HUES6 (cell line): ENCODE measurements at regions not wholly inside any gene's neighbourhood (a gene's known extent, or its start where the extent isn't known, plus 50 kb on each side); places are given as distances from the start of the nearest gene placed in this dataset.
"Not testable (repeated sequence)": the region's sequence is repeated elsewhere in the genome, so short reads cannot be mapped to it uniquely, and the experiment has no call there.

ENCODE experiments used
- H3K27ac ChIP-seq: 2 replicates; pipeline ENCODE4 v1.7.0; 2013; ENCODE audit warnings: low read depth, mild to moderate bottlenecking, low read length, inconsistent platforms
- H3K27me3 ChIP-seq: 2 replicates; pipeline ENCODE4 v1.6.1; 2013; ENCODE audit warnings: low read length; ENCODE audit not compliant: control insufficient read depth, insufficient read depth
- H3K36me3 ChIP-seq: 2 replicates; pipeline ENCODE4 v1.6.1; 2013; ENCODE audit warnings: low read length; ENCODE audit not compliant: control insufficient read depth, insufficient read depth
- H3K4me1 ChIP-seq: 2 replicates; pipeline ENCODE4 v1.6.1; 2013; ENCODE audit warnings: low read length; ENCODE audit not compliant: control insufficient read depth, insufficient read depth
- H3K4me3 ChIP-seq: 2 replicates; pipeline ENCODE4 v1.5.1; 2013; ENCODE audit warnings: low read depth, low read length
- H3K9ac ChIP-seq: one replicate; pipeline ENCODE4 v1.6.1; 2013; ENCODE audit warnings: mild to moderate bottlenecking, low read length
- H3K9me3 ChIP-seq: 2 replicates; pipeline ENCODE4 v1.6.1; 2013; ENCODE audit warnings: low read depth, low read length; ENCODE audit not compliant: control insufficient read depth, insufficient read depth

- H3K27me3 ChIP-seq = no peaks in the 10 kb centered on the region
- H3K4me1 ChIP-seq = peaks cover 23% of the 10 kb centered on the region
- H3K27ac ChIP-seq = no peak overlapping the region
- no peaks in the 10 kb centered on the region for H3K36me3 ChIP-seq
- H3K9me3 ChIP-seq = no peaks in the 10 kb centered on the region
- no peak overlapping the region for H3K4me3 ChIP-seq
- H3K9ac ChIP-seq = no peak overlapping the region
These were observed 1241.9 kb downstream of the UQCRFS1 start for GRCh38 chr19:27971071-27971470.

DNA sequence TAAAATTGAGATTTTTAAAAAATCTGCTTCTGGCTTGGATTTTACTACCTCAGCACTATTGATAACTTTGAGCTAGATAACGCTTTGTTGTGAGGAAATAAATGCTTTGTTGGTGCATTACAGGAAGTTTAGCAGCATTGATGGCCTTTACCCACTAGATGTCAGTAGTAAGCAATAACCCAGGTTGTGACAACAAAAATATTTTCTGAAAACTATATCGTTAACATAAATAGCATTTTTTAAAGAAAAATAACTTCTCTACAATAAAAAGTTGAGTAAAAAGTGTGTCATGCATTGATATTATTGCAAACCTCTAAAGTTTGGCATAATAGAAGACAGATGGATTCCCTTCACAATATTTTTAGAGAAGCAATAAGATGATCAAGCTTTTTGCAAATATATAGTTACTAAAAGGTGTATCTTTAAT lies 1246.5 kb downstream of the UQCRFS1 start:
- Histone ChIP-seq H3K27ac (no peak overlapping the region), H3K9ac (no peak overlapping the region), H3K4me1 (peaks cover 5% of the 10 kb centered on the region; the same call in 1 of the 2 replicates), H3K4me3 (no peak overlapping the region), H3K36me3 (no peaks in the 10 kb centered on the region), H3K27me3 (no peaks in the 10 kb centered on the region), H3K9me3 (no peaks in the 10 kb centered on the region)

DNA sequence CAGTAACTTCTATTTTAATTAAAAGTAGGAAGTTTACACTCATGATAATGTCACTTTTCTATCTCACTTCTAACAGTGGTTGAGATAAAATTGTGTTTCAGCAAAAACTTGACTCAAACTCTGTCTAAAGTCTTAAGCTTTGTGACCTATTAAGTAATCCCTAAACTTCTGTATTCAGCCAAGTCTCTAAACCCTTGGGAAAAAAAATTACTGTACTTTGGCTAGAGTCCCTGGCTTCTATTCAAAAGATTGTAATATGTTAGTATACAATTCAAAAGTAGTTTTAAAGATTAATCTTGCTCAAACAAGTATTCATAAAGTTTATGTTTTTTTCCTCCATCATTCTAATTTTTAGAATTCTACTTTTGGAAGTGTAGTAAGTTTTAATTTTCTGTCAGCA lies 1248.8 kb downstream of the UQCRFS1 start:
- no peaks in the 10 kb centered on the region for H3K9me3 ChIP-seq
- H3K27ac ChIP-seq = no peak overlapping the region
- no peak overlapping the region for H3K9ac ChIP-seq
- no peaks in the 10 kb centered on the region for H3K27me3 ChIP-seq
- H3K4me3 ChIP-seq = no peak overlapping the region
- no peaks in the 10 kb centered on the region for H3K4me1 ChIP-seq
- H3K36me3 ChIP-seq = no peaks in the 10 kb centered on the region

GRCh38 chr19:27962264-27962663 lies 1250.7 kb downstream of the UQCRFS1 start:
- Histone ChIP-seq H3K4me3 (no peak overlapping the region), H3K27ac (no peak overlapping the region), H3K36me3 (no peaks in the 10 kb centered on the region), H3K27me3 (no peaks in the 10 kb centered on the region), H3K9me3 (no peaks in the 10 kb centered on the region), H3K4me1 (0 out of 2 replicates have a peak, but pooled peaks cover under 1% of the 10 kb centered on the region), H3K9ac (no peak overlapping the region)

- Histone ChIP-seq H3K9me3 (peaks cover 3% of the 10 kb centered on the region; the same call in 1 of the 2 replicates), H3K4me1 (0 out of 2 replicates have a peak, but pooled peaks cover 2% of the 10 kb centered on the region), H3K4me3 (no peak overlapping the region), H3K27me3 (no peaks in the 10 kb centered on the region), H3K9ac (no peak overlapping the region), H3K36me3 (no peaks in the 10 kb centered on the region), H3K27ac (no peak overlapping the region)
These were observed 1257.2 kb downstream of the UQCRFS1 start for GRCh38 chr19:27955485-27956480.

DNA sequence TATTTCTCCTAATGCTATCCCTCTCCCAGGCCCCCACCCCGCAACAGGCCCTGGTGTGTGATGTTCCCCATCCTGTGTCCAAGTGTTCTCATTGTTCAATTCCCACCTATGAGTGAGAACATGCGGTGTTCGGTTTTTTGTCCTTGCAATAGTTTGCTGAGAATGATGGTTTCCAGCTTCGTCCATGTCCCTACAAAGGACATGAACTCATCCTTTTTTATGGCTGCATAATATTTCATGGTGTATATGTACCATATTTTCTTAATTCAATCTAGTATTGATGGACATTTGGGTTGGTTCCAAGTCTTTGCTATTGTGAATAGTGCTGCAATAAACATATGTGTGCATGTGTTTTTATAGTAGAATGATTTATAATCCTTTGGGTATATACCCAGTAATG lies 1270.3 kb downstream of the UQCRFS1 start:
- H3K4me3 ChIP-seq, H3K4me1 ChIP-seq, H3K9ac ChIP-seq, H3K27ac ChIP-seq, H3K27me3 ChIP-seq, H3K9me3 ChIP-seq, H3K36me3 ChIP-seq: not testable (repeated sequence)

DNA sequence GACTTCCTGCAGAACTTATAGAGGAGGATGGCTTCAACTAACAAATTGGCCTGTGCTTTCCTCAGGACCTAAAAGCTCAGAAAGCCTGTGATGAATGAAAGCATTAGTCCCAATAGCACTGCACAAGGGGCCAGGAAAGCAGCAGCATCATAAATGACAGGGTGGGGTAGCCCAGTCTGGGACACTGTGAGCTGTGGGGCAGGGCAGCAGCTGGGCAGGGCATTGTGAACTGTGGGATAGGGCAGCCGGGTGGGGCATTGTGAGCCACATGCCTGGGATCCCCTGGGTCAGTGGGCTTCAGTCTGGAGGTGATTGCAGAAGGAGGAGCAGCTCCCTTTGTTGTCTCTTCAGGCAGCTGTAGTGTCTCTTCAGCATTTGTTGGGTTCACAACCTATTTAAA lies 1276.8 kb downstream of the UQCRFS1 start:
- Histone ChIP-seq H3K27me3 (no peaks in the 10 kb centered on the region), H3K9ac (no peak overlapping the region), H3K4me3 (no peak overlapping the region), H3K27ac (no peak overlapping the region), H3K36me3 (no peaks in the 10 kb centered on the region), H3K9me3 (peaks cover 11% of the 10 kb centered on the region; the same call in 1 of the 2 replicates), H3K4me1 (no peaks in the 10 kb centered on the region)

- no peak overlapping the region for H3K27ac ChIP-seq
- H3K4me3 ChIP-seq = no peak overlapping the region
- peaks cover 11% of the 10 kb centered on the region; the same call in 1 of the 2 replicates for H3K9me3 ChIP-seq
- H3K4me1 ChIP-seq = no peaks in the 10 kb centered on the region
- H3K9ac ChIP-seq = no peak overlapping the region
- no peaks in the 10 kb centered on the region for H3K36me3 ChIP-seq
- no peaks in the 10 kb centered on the region for H3K27me3 ChIP-seq
These were observed 1277.3 kb downstream of the UQCRFS1 start for GRCh38 chr19:27935669-27936068.

DNA sequence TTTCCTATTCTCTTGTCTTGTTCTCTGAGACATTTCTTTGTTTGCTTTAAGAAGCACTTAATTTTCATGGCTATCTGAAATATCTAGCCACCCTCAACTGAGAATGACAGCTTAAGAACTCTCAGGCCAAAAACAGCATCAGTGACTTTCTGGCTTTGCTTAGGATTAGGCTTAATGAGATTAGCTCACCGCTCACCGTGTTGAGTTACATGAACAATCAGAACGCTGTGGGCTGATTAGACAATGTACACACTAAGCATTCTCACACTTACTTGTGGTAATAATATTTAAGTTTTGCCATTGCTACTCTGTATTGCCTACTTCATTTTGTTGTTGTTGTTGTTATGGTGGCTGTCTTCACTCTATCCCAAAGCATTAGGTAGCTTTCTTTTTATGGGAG lies 1283.6 kb downstream of the UQCRFS1 start:
- Histone ChIP-seq H3K27ac (no peak overlapping the region), H3K4me1 (no peaks in the 10 kb centered on the region), H3K27me3 (no peaks in the 10 kb centered on the region), H3K9me3 (peaks cover 13% of the 10 kb centered on the region; the same call in 1 of the 2 replicates), H3K9ac (no peak overlapping the region), H3K36me3 (no peaks in the 10 kb centered on the region), H3K4me3 (no peak overlapping the region)

DNA sequence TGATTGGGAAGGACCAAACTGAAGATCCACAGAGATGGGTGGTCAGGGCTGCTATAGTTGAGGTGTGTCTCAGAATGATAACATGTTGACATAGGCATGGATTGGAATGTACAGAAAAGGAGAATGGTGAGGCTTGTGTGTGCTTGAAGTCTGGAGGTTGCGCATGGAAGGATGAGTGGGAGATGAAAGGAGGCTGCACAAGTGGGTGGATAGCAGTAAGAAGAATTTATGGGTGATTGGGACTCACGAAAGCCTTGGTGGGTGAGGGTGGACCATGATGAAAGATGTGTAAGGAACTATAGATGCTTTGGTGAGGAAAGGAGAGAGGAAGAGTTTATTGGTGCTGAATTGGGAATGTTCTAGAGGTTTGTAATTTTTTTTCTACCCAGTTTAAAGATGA lies 1287.7 kb downstream of the UQCRFS1 start:
- H3K27ac ChIP-seq = no peak overlapping the region
- H3K9me3 ChIP-seq = peaks cover 20% of the 10 kb centered on the region; the same call in 1 of the 2 replicates
- H3K36me3 ChIP-seq = no peaks in the 10 kb centered on the region
- H3K27me3 ChIP-seq = no peaks in the 10 kb centered on the region
- H3K4me1 ChIP-seq = no peaks in the 10 kb centered on the region
- H3K9ac ChIP-seq = no peak overlapping the region
- no peak overlapping the region for H3K4me3 ChIP-seq

DNA sequence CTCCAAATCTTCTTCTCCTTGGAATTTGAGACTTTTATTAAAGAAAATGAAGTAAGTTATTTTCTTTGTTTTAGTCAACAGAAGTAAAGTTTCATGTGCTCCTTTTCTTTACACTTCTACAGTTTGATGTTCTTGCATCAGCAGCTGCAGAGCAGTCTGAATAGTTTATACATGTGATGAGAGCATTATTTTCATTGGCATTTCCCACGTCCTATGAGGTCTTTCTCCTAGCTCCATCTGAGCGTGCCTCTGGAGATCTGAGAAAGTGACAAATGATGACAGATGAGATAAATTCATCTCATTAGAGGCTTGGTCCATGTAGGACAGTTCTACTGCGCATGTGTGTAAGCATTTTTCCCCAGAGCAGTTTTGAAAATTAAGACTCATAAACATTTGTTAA lies 1290.0 kb downstream of the UQCRFS1 start:
- Histone ChIP-seq H3K27me3 (no peaks in the 10 kb centered on the region), H3K27ac (no peak overlapping the region), H3K36me3 (no peaks in the 10 kb centered on the region), H3K9me3 (peaks cover 22% of the 10 kb centered on the region; the same call in 1 of the 2 replicates), H3K4me3 (no peak overlapping the region), H3K4me1 (no peaks in the 10 kb centered on the region), H3K9ac (no peak overlapping the region)
